DND-41 (cell line): ENCODE measurements at regions not wholly inside any gene's neighbourhood (a gene's known extent, or its start where the extent isn't known, plus 50 kb on each side); places are given as distances from the start of the nearest gene placed in this dataset.

Experiments used
- ATAC-seq: fragments of 200-7000 bp; cut with Tn5 transposase; 3 replicates; pipeline ENCODE4 v1.9.1; 2021; ENCODE audit warnings: low read depth; ENCODE audit not compliant: insufficient read depth
- DNase-seq: peaks from one replicate; pipeline ENCODE4 v3.0.0-alpha.2; 2020
- H2AFZ ChIP-seq: 2 replicates; pipeline ENCODE4 v1.6.0; 2012; ENCODE audit warnings: low read depth, low read length
- H3K27ac ChIP-seq: 2 replicates; pipeline ENCODE4 v1.5.1; 2012; ENCODE audit warnings: low read length, inconsistent platforms
- H3K27me3 ChIP-seq: fragments of 200-600 bp; sonication (generic); 2 replicates; pipeline ENCODE4 v1.6.0; 2012; ENCODE audit warnings: low read length, mild to moderate bottlenecking, inconsistent platforms; ENCODE audit not compliant: insufficient read depth, poor library complexity
- H3K36me3 ChIP-seq: 2 replicates; pipeline ENCODE4 v1.5.1; 2012; ENCODE audit warnings: low read length, inconsistent platforms; ENCODE audit not compliant: insufficient read depth
- H3K4me1 ChIP-seq: 2 replicates; pipeline ENCODE4 v1.5.1; 2012; ENCODE audit warnings: mild to moderate bottlenecking, low read length; ENCODE audit not compliant: insufficient read depth
- H3K4me2 ChIP-seq: 2 replicates; pipeline ENCODE4 v1.6.0; 2012; ENCODE audit warnings: mild to moderate bottlenecking, moderate library complexity, low read length, inconsistent platforms; ENCODE audit not compliant: insufficient read depth
- H3K4me3 ChIP-seq, 2 experiments: fragments of 200-600 bp in 1 of 2; shearing (Covaris generic) in 1 of 2; 2 replicates each; pipeline ENCODE4 v1.5.1; 2012 to 2016; ENCODE audit warnings: inconsistent platforms in 2 of 2, low read length in 2 of 2, mild to moderate bottlenecking in 2 of 2, low read depth in 1 of 2, moderate library complexity in 1 of 2
- H3K79me2 ChIP-seq: 2 replicates; pipeline ENCODE4 v1.6.0; 2012; ENCODE audit warnings: low read length, inconsistent platforms; ENCODE audit not compliant: insufficient read depth
- H3K9ac ChIP-seq: 2 replicates; pipeline ENCODE4 v1.6.0; 2012; ENCODE audit warnings: low read depth, mild to moderate bottlenecking, inconsistent platforms, low read length, moderate library complexity
- H3K9me3 ChIP-seq: 2 replicates; pipeline ENCODE4 v1.5.1; 2012; ENCODE audit warnings: low read length, moderate library complexity, mild to moderate bottlenecking, inconsistent platforms; ENCODE audit not compliant: insufficient read depth, severe bottlenecking
- H4K20me1 ChIP-seq: 2 replicates; pipeline ENCODE4 v1.6.0; 2012; ENCODE audit warnings: low read length; ENCODE audit not compliant: insufficient read depth
- CTCF ChIP-seq: IDR thresholded peaks from 2 replicates; pipeline ENCODE4 v1.5.1; 2012; ENCODE audit warnings: borderline replicate concordance, low read length, moderate library complexity, mild to moderate bottlenecking; ENCODE audit not compliant: poor library complexity, severe bottlenecking; ENCODE audit errors: extremely low read depth
- EZH2 ChIP-seq: IDR thresholded peaks from 3 replicates; pipeline ENCODE4 v1.6.1; 2012; ENCODE audit warnings: borderline replicate concordance, low read depth, mild to moderate bottlenecking, moderate library complexity, low read length, inconsistent platforms; ENCODE audit not compliant: severe bottlenecking

- no peaks in the 10 kb centered on the region for H3K79me2 ChIP-seq
- peaks cover 8% of the 10 kb centered on the region for H3K9me3 ChIP-seq
- H2AFZ ChIP-seq, result peak overlapping the region; percentile 59
- no peak for TF ChIP-seq EZH2
- no peak for TF ChIP-seq CTCF
- peak overlapping the region in 1 of 2 experiments; percentile 5; a peak in 1 of 4 replicates for H3K4me3 ChIP-seq
- H3K9ac ChIP-seq, result peak overlapping the region; percentile 41
- peak overlapping the region; percentile 86 for H3K27ac ChIP-seq
- peak overlapping the region; percentile 47 for H3K4me2 ChIP-seq
- peak; percentile 100 for ATAC-seq
- H3K4me1 ChIP-seq, result peaks cover 38% of the 10 kb centered on the region
- peak; percentile 85 for DNase-seq
- no peaks in the 10 kb centered on the region for H4K20me1 ChIP-seq
- no peaks in the 10 kb centered on the region for H3K27me3 ChIP-seq
- H3K36me3 ChIP-seq, result no peaks in the 10 kb centered on the region
These were observed 393.8 kb upstream of the PRKCQ start for GRCh38 chr10:6973899-6974298.

GRCh38 chr10:6972226-6972625, 392.1 kb upstream of the PRKCQ start:
- TF ChIP-seq CTCF, result no peak
- TF ChIP-seq EZH2, result no peak
- Histone ChIP-seq H3K36me3 (no peaks in the 10 kb centered on the region), H3K9me3 (peaks cover 8% of the 10 kb centered on the region), H3K4me2 (no peak overlapping the region), H4K20me1 (no peaks in the 10 kb centered on the region), H3K79me2 (no peaks in the 10 kb centered on the region), H3K4me3 (no peak overlapping the region), H3K4me1 (peaks cover 38% of the 10 kb centered on the region), H3K9ac (no peak overlapping the region), H3K27ac (peak overlapping the region; percentile 12; the same call in 1 of the 2 replicates), H2AFZ (no peak overlapping the region), H3K27me3 (no peaks in the 10 kb centered on the region)
- ATAC-seq, result no peak
- no peak for DNase-seq

GRCh38 chr10:6969659-6970058, 389.6 kb upstream of the PRKCQ start:
- no peaks in the 10 kb centered on the region for H3K27me3 ChIP-seq
- no peaks in the 10 kb centered on the region for H3K36me3 ChIP-seq
- no peak overlapping the region for H3K9ac ChIP-seq
- no peaks in the 10 kb centered on the region for H3K79me2 ChIP-seq
- peaks cover 26% of the 10 kb centered on the region for H3K4me1 ChIP-seq
- DNase-seq (no peak), ATAC-seq (no peak)
- H3K27ac ChIP-seq, result no peak overlapping the region
- no peaks in the 10 kb centered on the region for H3K9me3 ChIP-seq
- no peak overlapping the region for H2AFZ ChIP-seq
- H3K4me2 ChIP-seq, result no peak overlapping the region
- H3K4me3 ChIP-seq, result no peak overlapping the region
- H4K20me1 ChIP-seq, result no peaks in the 10 kb centered on the region
- TF ChIP-seq EZH2 (no peak), CTCF (no peak)

DNA sequence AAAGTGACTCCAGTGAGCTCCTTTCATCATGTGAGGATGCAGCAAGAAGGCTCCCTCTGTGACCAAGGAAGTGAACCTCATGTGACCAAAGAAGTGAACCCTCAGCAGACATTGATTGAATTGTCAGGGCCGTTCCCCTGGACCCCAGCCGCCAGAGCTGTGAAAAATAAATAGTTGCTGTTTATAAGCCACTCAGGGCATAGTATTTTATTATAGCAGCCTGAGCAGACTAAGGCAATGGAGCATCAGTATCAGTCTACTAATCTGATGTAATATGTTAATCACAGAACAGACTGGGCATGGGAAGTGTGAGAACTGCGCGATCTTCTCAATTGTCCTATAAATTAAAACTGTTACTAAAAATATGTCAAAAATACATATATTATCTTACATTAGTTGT, 384.5 kb upstream of the PRKCQ start:
- no peaks in the 10 kb centered on the region for H3K79me2 ChIP-seq
- no peak overlapping the region for H3K27ac ChIP-seq
- no peak overlapping the region for H3K4me2 ChIP-seq
- H3K4me3 ChIP-seq, result no peak overlapping the region
- H3K9ac ChIP-seq, result no peak overlapping the region
- H2AFZ ChIP-seq, result no peak overlapping the region
- H3K27me3 ChIP-seq, result no peaks in the 10 kb centered on the region
- H3K4me1 ChIP-seq, result peaks cover 2% of the 10 kb centered on the region
- no peaks in the 10 kb centered on the region for H4K20me1 ChIP-seq
- no peak for DNase-seq
- no peaks in the 10 kb centered on the region for H3K9me3 ChIP-seq
- H3K36me3 ChIP-seq, result no peaks in the 10 kb centered on the region
- no peak for ATAC-seq
- TF ChIP-seq CTCF (no peak), EZH2 (no peak)
